Activated T-cell treated with anti-CD3 and anti-CD28 coated beads, Interleukin-2, amount 50 U/mL, for 4 hours (primary cell): ENCODE measurements at regions not wholly inside any gene's neighbourhood (a gene's known extent, or its start where the extent isn't known, plus 50 kb on each side); places are given as distances from the start of the nearest gene placed in this dataset.

Experiments used
- ATAC-seq, 2 donors: fragments of 200-7000 bp; cut with Tn5 transposase; one replicate each; pipeline ENCODE4 v1.10.0; 2021
- DNase-seq: peaks from one replicate; pipeline ENCODE4 v3.0.0-alpha.2; 2020
- H3K27me3 Mint-ChIP-seq: one replicate; pipeline ENCODE4 v1.8.0; 2021; ENCODE audit warnings: low read depth, mixed read lengths
- H3K36me3 Mint-ChIP-seq: one replicate; pipeline ENCODE4 v1.8.0; 2022; ENCODE audit warnings: mixed read lengths; ENCODE audit not compliant: insufficient read depth
- H3K4me1 Mint-ChIP-seq: one replicate; pipeline ENCODE4 v1.8.0; 2021; ENCODE audit warnings: low read depth, mixed read lengths
- H3K4me3 Mint-ChIP-seq: one replicate; pipeline ENCODE4 v1.8.0; 2021; ENCODE audit warnings: mild to moderate bottlenecking, moderate library complexity, mixed read lengths
- H3K9me3 Mint-ChIP-seq: one replicate; pipeline ENCODE4 v1.8.0; 2021; ENCODE audit warnings: mixed read lengths

DNA sequence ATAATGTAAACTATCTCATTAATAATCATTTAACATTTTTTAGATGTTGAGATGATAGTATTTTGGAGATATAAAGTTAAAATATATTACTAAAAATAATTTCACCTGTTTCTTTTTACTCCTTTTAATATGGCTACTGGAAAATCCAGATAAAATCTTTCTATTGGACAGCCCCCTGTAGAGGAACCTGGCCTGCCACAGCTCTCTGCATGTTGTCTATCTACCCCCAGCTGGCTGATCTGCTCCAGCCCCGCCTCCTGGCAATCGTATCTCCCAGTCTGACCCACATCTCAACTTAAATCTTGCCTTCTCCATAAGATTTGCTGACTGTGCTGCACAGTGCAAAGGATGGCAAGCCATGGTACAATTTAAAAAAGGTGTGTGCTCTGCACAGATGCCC, 182.8 kb downstream of the SIPA1L2 start:
- Mint-ChIP-seq H3K4me1 (no peaks in the 10 kb centered on the region), H3K4me3 (no peak overlapping the region), H3K36me3 (no peaks in the 10 kb centered on the region), H3K27me3 (no peaks in the 10 kb centered on the region), H3K9me3 (no peaks in the 10 kb centered on the region)
- ATAC-seq (no peak), DNase-seq (no peak)

DNA sequence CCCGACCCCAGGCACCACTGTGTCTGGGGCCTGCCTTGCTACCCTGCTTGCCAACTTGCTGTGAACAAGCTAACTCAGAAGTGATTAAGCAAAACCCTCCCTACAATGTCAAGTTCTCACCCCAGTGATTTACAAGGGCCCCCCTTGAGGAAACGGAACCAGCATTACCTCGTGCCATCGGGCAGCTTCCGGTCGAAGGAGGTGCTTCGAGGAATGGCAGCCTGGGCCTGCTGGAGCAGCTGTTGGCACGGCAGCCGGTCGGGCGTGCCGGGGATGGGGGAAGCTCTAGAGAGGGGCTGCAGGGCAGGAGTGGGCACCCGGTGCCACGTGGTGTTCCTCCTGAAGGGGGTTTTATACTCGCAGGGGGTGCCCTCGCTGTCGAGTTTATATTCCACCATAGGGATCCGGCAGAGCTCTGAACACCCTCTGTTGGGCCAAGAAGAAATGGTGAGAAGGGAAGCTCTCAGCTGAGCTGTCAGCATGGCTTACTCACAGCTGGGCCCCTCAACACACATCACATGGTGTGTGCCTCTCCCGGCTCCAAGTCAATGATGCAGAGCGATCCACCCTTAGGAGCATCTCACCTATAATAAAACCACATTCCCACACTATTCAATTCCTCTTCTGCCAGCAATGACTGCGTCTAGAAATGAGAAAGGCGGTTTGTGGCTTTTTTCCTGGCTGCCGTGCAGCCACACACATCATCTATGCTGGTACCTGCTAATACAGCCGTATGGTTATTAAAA, 184.4 kb downstream of the SIPA1L2 start:
- ATAC-seq (no peak), DNase-seq (no peak)
- H3K27me3 Mint-ChIP-seq, result no peaks in the 10 kb centered on the region

DNA sequence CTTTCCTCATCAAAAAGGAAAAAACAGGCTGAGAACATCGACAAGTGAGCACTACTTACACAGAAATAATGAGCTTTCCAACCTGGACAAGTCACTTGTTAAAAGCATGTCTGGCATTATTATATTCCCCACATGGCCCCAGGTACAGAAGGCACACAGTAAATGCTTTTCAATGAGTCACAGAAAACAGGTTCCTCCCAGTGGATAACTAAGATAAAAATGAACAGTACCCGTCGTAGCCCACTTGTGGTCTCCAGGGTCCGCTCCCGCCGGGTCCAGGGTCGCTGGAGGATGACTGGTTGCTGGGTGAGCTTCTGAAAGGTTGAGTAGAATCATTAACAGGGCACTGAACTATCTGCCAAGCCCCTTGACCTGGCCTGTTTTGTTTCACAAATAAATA, 186.6 kb downstream of the SIPA1L2 start:
- ATAC-seq (no peak), DNase-seq (no peak)
- H3K27me3 Mint-ChIP-seq, result no peaks in the 10 kb centered on the region
- H3K36me3 Mint-ChIP-seq, result peaks cover 1% of the 10 kb centered on the region
- no peaks in the 10 kb centered on the region for H3K9me3 Mint-ChIP-seq
- H3K4me3 Mint-ChIP-seq, result no peak overlapping the region
- no peaks in the 10 kb centered on the region for H3K4me1 Mint-ChIP-seq

More for the DNA sequence above, 184.4 kb downstream of the SIPA1L2 start:
- Mint-ChIP-seq H3K36me3 (no peaks in the 10 kb centered on the region), H3K4me3 (no peak overlapping the region), H3K9me3 (no peaks in the 10 kb centered on the region), H3K4me1 (no peaks in the 10 kb centered on the region)

DNA sequence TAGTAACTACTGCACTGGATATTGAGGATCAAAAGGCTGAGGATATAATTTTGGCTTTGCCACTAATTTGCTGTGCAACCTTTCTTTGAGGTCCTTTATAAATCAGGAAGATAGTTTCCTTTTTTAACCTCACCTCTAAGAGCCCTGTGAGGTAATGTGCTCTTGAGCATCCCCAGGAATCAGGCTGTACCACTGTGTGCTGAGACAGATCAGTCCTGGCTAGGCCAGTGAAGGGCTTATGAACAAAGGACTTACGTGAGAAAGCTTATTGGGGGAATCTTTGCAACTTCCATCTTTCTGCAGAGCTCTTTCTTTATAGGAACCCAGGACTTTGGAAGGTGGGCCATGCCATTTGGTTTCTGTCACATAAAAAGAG, 188.9 kb downstream of the SIPA1L2 start:
- Mint-ChIP-seq H3K27me3 (no peaks in the 10 kb centered on the region), H3K36me3 (peaks cover 6% of the 10 kb centered on the region), H3K9me3 (no peaks in the 10 kb centered on the region), H3K4me3 (no peak overlapping the region), H3K4me1 (no peaks in the 10 kb centered on the region)
- DNase-seq, result no peak
- no peak for ATAC-seq

DNA sequence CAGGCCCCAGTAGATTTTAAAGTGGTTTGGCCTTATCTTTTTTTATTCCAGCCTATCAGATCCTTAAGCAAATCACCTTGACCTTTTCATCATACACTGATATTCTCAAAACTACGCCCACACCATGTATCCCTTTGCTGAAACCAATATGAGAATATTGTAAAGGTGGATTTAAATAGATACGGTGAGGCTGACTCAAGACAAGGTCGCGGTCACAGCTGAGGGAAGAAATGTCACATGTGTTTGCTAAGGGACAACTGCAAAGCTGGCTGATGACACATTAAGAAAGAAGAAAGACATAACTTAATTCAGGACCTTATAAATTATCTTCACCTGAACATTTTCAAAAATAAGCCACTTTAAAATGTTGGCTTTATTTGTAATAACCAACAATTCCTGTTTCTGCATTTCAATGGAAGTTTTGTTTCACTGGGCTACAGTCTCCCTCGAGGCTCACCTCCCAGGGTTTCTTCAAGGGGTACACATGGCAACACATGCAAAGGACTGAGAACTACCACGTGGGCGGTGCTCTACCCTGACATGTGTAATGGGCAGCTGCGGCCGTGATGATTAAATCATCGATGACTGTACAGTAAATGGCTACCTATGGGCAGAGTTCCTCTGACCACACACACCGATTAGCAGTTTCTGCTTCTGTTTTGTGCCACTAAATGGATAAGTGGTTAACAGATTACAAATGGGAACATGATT, 189.5 kb downstream of the SIPA1L2 start:
- H3K9me3 Mint-ChIP-seq, result no peaks in the 10 kb centered on the region
- no peak for ATAC-seq
- no peaks in the 10 kb centered on the region for H3K27me3 Mint-ChIP-seq

DNA sequence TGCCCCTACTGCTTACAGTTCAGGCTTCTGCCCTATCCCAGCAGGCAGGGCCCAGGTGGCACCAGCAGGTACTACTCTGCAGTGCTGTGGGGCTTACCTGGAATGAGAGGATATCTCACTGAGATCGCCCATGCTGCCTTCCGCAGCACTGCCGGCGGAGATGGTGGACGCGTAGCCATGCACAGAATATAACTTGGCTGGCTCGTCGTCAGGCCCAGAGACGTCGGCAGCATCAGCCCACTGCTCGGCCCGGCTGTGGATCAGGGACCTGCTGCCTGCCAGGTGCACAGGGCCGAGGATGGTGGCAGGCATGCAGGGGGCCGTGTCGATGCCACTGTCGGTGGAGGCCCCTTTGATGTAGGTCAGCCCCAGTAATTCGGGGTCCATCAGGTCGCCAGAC, 190.9 kb downstream of the SIPA1L2 start:
- H3K4me3 Mint-ChIP-seq, result no peak overlapping the region
- H3K4me1 Mint-ChIP-seq, result no peaks in the 10 kb centered on the region
- no peak for ATAC-seq
- no peaks in the 10 kb centered on the region for H3K27me3 Mint-ChIP-seq
- H3K36me3 Mint-ChIP-seq, result peaks cover 9% of the 10 kb centered on the region
- DNase-seq, result no peak
- H3K9me3 Mint-ChIP-seq, result no peaks in the 10 kb centered on the region

More for the DNA sequence above, 189.5 kb downstream of the SIPA1L2 start:
- H3K36me3 Mint-ChIP-seq, result peaks cover 6% of the 10 kb centered on the region
- no peak for DNase-seq
- H3K4me3 Mint-ChIP-seq, result no peak overlapping the region
- H3K4me1 Mint-ChIP-seq, result no peaks in the 10 kb centered on the region

DNA sequence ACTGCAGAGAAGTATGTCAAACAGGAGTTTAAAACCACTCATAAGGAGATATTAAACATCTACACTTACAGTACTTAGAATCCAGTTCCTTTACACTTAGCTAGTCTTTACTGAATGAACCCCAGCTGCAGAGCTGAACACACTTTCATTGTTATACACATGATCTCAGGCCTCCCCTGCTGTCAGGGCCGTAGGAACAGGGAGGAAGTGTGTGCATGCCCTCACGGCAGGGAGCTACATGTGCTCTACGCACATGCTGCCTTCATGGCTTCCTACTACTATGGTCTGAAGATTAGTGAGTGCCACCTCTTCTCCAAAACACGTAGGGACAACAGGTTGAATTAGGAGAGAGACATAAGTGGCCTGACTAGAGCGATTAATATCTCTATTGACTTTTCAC, 191.5 kb downstream of the SIPA1L2 start:
- H3K36me3 Mint-ChIP-seq, result peaks cover 9% of the 10 kb centered on the region
- H3K9me3 Mint-ChIP-seq, result no peaks in the 10 kb centered on the region
- DNase-seq (no peak), ATAC-seq (no peak)
- no peaks in the 10 kb centered on the region for H3K27me3 Mint-ChIP-seq
- H3K4me3 Mint-ChIP-seq, result no peak overlapping the region
- H3K4me1 Mint-ChIP-seq, result no peaks in the 10 kb centered on the region

DNA sequence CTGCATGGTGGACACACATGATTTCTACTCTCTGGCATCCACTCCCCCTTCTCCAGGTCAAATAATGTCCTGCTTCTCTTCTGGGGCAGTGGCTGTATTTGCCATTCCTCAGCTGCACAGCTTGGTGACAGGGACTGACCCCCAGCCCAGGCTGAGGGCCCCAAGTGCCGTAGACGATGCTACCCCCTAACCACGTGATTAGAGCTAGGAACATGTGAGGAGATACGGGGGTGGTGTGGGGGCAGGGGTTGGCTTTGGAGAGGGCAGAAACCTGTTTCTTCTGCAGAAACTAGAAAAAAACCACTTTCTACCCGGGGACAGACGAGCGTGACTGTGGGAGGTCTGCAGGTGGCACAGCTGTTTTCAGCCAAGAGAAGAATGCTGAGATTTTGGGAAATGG, 192.4 kb downstream of the SIPA1L2 start:
- Mint-ChIP-seq H3K4me1 (no peaks in the 10 kb centered on the region), H3K9me3 (no peaks in the 10 kb centered on the region), H3K27me3 (peaks cover 1% of the 10 kb centered on the region), H3K4me3 (no peak overlapping the region), H3K36me3 (peaks cover 9% of the 10 kb centered on the region)
- DNase-seq (no peak), ATAC-seq (no peak)

DNA sequence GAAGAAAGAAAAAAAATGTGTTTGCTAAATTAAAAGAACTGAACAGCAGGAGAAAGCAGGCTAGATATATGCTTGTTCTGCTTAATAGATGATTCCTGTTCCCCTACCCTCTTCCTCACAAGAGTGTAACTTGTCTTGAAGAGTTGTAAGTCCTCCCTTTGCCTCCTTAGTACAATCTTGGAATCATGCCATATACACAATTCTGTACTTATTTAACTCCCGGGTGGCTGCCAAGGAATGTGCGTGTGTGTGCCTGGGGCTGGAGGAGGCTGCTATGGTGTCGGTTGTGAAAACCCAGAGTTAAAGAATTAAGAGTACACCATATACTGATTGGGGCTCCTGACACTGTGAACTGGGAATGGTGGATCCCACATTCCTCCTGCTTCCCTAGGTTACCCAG, 194.2 kb downstream of the SIPA1L2 start:
- no peak for ATAC-seq
- H3K4me1 Mint-ChIP-seq, result no peaks in the 10 kb centered on the region
- no peak for DNase-seq
- peaks cover 4% of the 10 kb centered on the region for H3K27me3 Mint-ChIP-seq
- no peak overlapping the region for H3K4me3 Mint-ChIP-seq
- H3K36me3 Mint-ChIP-seq, result peaks cover 9% of the 10 kb centered on the region
- H3K9me3 Mint-ChIP-seq, result no peaks in the 10 kb centered on the region

DNA sequence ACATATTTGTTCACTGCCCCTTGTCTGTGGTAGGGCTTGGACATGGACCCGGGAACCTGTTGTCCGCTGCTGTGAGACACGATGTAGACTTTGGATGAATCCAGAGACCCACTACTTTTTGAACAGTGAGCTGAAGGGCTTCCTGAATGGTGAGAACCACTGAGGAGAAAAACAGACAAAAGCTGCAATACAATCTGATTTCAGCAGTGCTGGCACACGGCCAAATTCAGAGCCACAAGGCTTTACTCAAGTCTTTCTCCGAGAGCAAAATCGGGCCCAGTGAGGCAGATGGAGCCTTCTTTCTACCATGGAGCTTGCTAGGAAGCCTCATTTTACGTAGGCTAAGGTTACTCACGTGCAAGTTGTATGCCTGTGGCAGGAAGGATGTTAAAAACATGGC, 197.6 kb downstream of the SIPA1L2 start:
- Mint-ChIP-seq H3K9me3 (no peaks in the 10 kb centered on the region), H3K4me1 (no peaks in the 10 kb centered on the region), H3K27me3 (peaks cover 9% of the 10 kb centered on the region), H3K36me3 (peaks cover 2% of the 10 kb centered on the region), H3K4me3 (no peak overlapping the region)
- ATAC-seq (no peak), DNase-seq (no peak)

DNA sequence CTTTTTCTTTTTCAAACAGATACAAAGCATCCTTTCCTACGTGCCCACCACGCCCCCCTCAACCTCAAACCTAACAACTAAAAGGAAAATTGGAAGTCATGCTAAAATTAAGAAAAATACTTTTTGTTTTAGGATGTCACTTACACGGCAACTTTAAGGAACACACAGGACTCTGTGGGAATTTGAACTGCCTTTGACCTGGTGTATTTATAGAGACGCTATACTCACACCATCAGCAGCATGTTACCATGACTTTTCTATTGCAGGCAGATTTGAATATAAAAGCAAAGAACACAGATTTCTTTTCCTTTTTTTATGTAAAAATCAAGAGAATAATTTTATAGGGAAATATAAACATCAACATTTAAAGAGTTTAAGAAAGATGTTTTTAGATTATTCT, 198.2 kb downstream of the SIPA1L2 start:
- Mint-ChIP-seq H3K27me3 (peaks cover 9% of the 10 kb centered on the region), H3K9me3 (no peaks in the 10 kb centered on the region)

DNA sequence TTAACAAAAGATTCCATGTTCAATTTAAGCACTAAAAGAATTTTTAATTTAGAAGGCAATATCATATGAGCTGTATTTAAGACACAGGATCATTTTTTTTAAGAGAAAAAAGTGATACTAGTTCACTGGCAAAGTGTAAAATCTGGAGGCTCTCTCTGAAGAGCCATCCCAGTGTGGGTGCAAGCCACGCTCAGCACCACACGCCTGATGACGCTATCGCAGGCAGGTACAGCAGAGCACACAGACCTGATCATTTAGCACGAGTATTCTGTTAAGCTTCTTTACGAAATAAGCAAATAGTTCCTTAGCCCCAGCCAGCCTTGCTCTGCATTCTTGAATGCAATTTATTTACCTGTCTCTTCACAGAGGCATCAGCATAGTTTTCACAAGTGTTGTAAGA, 198.6 kb downstream of the SIPA1L2 start:
- H3K9me3 Mint-ChIP-seq, result no peaks in the 10 kb centered on the region
- ATAC-seq (no peak), DNase-seq (no peak)
- no peaks in the 10 kb centered on the region for H3K4me1 Mint-ChIP-seq
- no peak overlapping the region for H3K4me3 Mint-ChIP-seq
- peaks cover 2% of the 10 kb centered on the region for H3K36me3 Mint-ChIP-seq
- peaks cover 9% of the 10 kb centered on the region for H3K27me3 Mint-ChIP-seq

More for the DNA sequence above, 198.2 kb downstream of the SIPA1L2 start:
- Mint-ChIP-seq H3K4me1 (no peaks in the 10 kb centered on the region), H3K36me3 (peaks cover 2% of the 10 kb centered on the region), H3K4me3 (no peak overlapping the region)
- DNase-seq (no peak), ATAC-seq (no peak)

DNA sequence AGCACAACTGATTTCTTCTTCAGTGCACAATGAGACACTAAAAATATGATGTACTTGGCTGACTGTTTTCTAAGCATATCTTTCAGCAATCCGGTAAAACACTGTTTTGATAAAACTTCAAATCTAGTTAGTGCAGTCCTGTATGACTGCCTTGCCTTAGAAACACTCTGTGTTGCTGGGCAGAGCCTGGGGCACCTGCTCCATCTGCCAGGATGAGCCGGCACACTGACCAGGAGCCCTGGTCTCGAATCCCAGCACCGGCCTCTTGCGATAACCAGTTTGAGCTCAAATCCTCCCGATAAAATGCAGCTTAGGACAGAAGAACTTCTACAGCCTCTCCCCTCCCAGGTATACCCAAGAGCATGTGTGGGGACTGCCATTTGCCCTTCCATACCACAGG, 199.5 kb downstream of the SIPA1L2 start:
- Mint-ChIP-seq H3K9me3 (no peaks in the 10 kb centered on the region), H3K36me3 (peaks cover 4% of the 10 kb centered on the region), H3K4me1 (no peaks in the 10 kb centered on the region), H3K4me3 (no peak overlapping the region), H3K27me3 (peaks cover 9% of the 10 kb centered on the region)
- ATAC-seq (no peak), DNase-seq (no peak)

DNA sequence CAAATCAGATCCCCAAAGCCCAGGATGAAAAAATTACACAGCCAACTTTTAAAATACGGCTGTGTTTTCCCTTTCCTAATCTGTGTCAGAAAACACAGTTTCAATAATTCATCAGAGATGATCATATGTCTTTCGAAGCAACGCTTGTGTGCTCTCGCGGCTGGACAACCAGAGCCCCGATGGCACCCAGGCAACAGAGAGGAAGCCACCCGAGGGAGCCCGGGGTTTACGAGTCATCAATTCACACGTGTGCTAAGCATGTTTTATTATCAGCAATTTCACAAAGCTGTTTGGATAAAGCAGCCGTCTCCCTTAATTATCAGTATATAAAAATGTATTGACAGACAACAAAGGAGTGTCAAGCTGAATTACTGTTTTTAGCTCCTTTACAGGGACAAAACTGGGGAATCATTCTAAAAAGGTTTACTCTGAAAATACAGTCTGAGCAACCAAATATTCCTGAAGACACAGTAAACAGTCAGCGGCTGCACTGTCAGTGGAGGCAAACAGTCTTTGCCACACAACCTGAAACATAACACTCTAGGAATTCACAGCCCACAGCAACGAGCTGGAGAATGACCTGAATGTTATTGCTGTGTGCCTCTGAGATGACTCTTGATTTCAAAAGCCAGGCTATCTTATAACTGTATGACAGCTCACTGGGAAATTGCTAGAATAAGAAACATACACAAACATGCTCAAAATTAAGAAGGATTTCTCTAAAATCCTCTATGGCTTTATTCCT, 201.0 kb downstream of the SIPA1L2 start:
- H3K9me3 Mint-ChIP-seq, result no peaks in the 10 kb centered on the region
- ATAC-seq (no peak), DNase-seq (no peak)
- H3K36me3 Mint-ChIP-seq, result peaks cover 4% of the 10 kb centered on the region
- H3K4me3 Mint-ChIP-seq, result no peak overlapping the region
- H3K27me3 Mint-ChIP-seq, result peaks cover 12% of the 10 kb centered on the region
- H3K4me1 Mint-ChIP-seq, result no peaks in the 10 kb centered on the region
